Panc1 (cell line): ENCODE measurements at regions not wholly inside any gene's neighbourhood (a gene's known extent, or its start where the extent isn't known, plus 50 kb on each side); places are given as distances from the start of the nearest gene placed in this dataset.

Source experiments
- TCF7L2 ChIP-seq: IDR thresholded peaks from 2 replicates; pipeline ENCODE4 v1.6.1; 2011; ENCODE audit warnings: mild to moderate bottlenecking, low read depth, low read length, inconsistent platforms
- TF ChIP-seq, protein P1 (sequence below): fragments of 450-650 bp; IDR thresholded peaks from 2 replicates; pipeline ENCODE4 v1.5.1; 2017; ENCODE audit warnings: mild to moderate bottlenecking

DNA sequence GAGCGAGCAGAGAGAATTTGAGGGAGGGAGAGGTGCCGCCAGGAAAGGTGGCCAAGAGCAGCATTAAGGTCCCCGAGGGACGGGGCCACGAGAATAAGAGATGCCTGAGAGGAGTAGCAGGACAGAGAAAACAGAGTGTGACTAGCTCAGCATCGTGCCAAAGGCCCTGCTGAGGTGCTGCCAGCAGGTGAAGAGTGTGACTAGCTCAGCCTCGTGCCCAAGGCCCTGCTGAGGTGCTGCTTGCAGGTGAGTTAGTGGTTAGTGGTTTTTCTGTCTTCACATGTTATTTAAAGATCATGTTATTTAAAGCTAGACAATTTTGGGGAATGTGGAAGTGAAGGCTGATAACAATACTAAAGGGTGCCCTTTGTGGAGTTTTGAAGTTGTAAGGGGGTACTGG lies 464.5 kb upstream of the FAT1 start:
- TF ChIP-seq, protein P1, sequence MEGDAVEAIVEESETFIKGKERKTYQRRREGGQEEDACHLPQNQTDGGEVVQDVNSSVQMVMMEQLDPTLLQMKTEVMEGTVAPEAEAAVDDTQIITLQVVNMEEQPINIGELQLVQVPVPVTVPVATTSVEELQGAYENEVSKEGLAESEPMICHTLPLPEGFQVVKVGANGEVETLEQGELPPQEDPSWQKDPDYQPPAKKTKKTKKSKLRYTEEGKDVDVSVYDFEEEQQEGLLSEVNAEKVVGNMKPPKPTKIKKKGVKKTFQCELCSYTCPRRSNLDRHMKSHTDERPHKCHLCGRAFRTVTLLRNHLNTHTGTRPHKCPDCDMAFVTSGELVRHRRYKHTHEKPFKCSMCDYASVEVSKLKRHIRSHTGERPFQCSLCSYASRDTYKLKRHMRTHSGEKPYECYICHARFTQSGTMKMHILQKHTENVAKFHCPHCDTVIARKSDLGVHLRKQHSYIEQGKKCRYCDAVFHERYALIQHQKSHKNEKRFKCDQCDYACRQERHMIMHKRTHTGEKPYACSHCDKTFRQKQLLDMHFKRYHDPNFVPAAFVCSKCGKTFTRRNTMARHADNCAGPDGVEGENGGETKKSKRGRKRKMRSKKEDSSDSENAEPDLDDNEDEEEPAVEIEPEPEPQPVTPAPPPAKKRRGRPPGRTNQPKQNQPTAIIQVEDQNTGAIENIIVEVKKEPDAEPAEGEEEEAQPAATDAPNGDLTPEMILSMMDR, result no peak
- TF ChIP-seq TCF7L2, result no peak
